ENCODE measurements at regions not wholly inside any gene's neighbourhood (a gene's known extent, or its start where the extent isn't known, plus 50 kb on each side); places are given as distances from the start of the nearest gene placed in this dataset.

DNA sequence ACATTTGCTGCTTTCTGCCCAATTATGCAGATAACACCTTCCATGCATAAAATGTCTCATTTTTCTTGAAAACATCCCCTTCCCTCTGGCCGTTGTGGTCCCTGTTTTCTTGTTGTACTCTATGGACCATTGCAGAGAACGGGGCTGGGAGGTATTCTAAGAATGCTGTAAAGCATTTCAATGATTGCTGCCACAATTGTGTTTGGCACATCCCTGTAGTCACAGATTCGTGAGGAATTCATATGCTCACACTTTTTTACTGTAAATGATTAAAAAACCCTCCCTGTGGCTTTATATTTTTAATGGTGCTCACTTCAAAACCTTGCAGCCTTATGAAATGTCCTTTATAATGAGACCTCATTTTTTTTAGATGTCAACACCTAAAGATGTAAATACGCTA lies 207.2 kb upstream of the GBE1 start:
- TF ChIP-seq, protein P1, sequence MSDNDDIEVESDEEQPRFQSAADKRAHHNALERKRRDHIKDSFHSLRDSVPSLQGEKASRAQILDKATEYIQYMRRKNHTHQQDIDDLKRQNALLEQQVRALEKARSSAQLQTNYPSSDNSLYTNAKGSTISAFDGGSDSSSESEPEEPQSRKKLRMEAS (IDR thresholded peaks at IDR 0.05): no peak
- TF ChIP-seq MAFK (IDR thresholded peaks at IDR 0.05; ENCODE audit: partially characterized antibody) (no peak), RCOR1 (IDR thresholded peaks at IDR 0.05; ENCODE audit: low read depth, low read length) (no peak), POLR2A (IDR thresholded peaks at IDR 0.05; ENCODE audit: low read length) (no peak)
